ENCODE measurements at regions not wholly inside any gene's neighbourhood (a gene's known extent, or its start where the extent isn't known, plus 50 kb on each side); places are given as distances from the start of the nearest gene placed in this dataset.

GRCh38 chr20:54272901-54273488 lies 65.1 kb downstream of the PFDN4 start:
- H3K27ac Mint-ChIP-seq = no peak overlapping the region
- no peak overlapping the region for H3K4me3 Mint-ChIP-seq
- H3K36me3 Mint-ChIP-seq = no peaks in the 10 kb centered on the region
- peaks cover 22% of the 10 kb centered on the region for H3K4me1 Mint-ChIP-seq
- H3K9me3 Mint-ChIP-seq = no peaks in the 10 kb centered on the region; the same call in 1 of the 2 replicates
- ChIA-PET CTCF (interaction anchor here (1.3 to 1.5 kb wide), 2 partner anchors 10 to 50 kb away, joined by 3 to 5 read pairs; no protein-coding TSS in a partner anchor), POLR2A (no interaction called here)
- DNase-seq (ENCODE audit: low spot score) (no peak), ATAC-seq (peak; percentile 60)
- H3K27me3 Mint-ChIP-seq (ENCODE audit: low read depth) = no peaks in the 10 kb centered on the region
- TF ChIP-seq TP53 (CRISPR knock-in tag; IDR thresholded peaks at IDR 0.05) = no peak
- no peak for TF ChIP-seq NFYB (CRISPR knock-in tag; conservative IDR thresholded peaks at IDR 0.05; ENCODE audit: low read depth)
- TF ChIP-seq USF2 (CRISPR knock-in tag; IDR thresholded peaks at IDR 0.05) = no peak
- TF ChIP-seq ZNF232 (CRISPR knock-in tag; IDR thresholded peaks at IDR 0.05) = no peak
- no peak for TF ChIP-seq NR2C2 (CRISPR knock-in tag; IDR thresholded peaks at IDR 0.05)
- no peak for TF ChIP-seq E2F1 (CRISPR knock-in tag; IDR thresholded peaks at IDR 0.05)
- no peak for TF ChIP-seq FOXP1 (CRISPR knock-in tag; IDR thresholded peaks at IDR 0.05; ENCODE audit: borderline replicate concordance)
- TF ChIP-seq USF1 (CRISPR knock-in tag; IDR thresholded peaks at IDR 0.05) = no peak
- TF ChIP-seq ZNF219 (CRISPR knock-in tag; IDR thresholded peaks at IDR 0.05; ENCODE audit: borderline replicate concordance) = no peak
- TF ChIP-seq ATF6 (CRISPR knock-in tag; IDR thresholded peaks at IDR 0.05) = no peak
- TF ChIP-seq ETV6 (CRISPR knock-in tag; IDR thresholded peaks at IDR 0.05) = no peak
- no peak for TF ChIP-seq EMX1 (CRISPR knock-in tag; IDR thresholded peaks at IDR 0.05)
- TF ChIP-seq GABPB1 (CRISPR knock-in tag; IDR thresholded peaks at IDR 0.05) = no peak
- no peak for TF ChIP-seq ZMAT4 (CRISPR knock-in tag; IDR thresholded peaks at IDR 0.05)
- TF ChIP-seq STAT6 (CRISPR knock-in tag; conservative IDR thresholded peaks at IDR 0.05; ENCODE audit: low read depth) = no peak
- TF ChIP-seq ZNF671 (CRISPR knock-in tag; IDR thresholded peaks at IDR 0.05) = no peak
- TF ChIP-seq IRF1 (CRISPR knock-in tag; IDR thresholded peaks at IDR 0.05) = no peak
- no peak for TF ChIP-seq MLX (CRISPR knock-in tag; IDR thresholded peaks at IDR 0.05)
